Stimulated activated CD8-positive, alpha-beta memory T cell treated with anti-CD3 and anti-CD28 coated beads, Interleukin-7, amount 100 ng/mL, for 4 hours (primary cell): ENCODE measurements at regions not wholly inside any gene's neighbourhood (a gene's known extent, or its start where the extent isn't known, plus 50 kb on each side); places are given as distances from the start of the nearest gene placed in this dataset.
"Not testable (repeated sequence)": the region's sequence is repeated elsewhere in the genome, so short reads cannot be mapped to it uniquely, and the experiment has no call there.

ENCODE experiments used
- DNase-seq, 2 donors: peaks; one replicate each; pipeline ENCODE4 v3.0.0-alpha.2; 2020; ENCODE audit warnings: low read depth in 2 of 2

DNA sequence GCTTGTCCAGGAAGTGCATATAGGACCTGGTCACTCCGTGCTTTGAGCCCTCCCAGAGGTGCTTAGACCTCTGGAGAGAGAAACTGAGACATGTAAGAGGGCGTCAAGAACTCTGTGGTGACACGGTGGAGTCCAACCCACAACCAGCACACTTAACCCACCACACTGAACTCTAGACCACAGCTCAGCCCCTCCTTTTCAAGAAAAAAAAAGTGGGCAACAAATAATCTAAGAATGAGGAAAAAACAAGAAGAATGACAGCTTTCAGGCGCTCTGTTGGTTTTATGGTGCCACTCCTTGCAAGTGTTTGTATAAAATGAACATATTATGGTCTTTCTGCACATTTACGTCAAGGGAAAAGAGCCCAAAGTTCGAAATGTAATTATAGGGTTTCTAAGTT lies 50.2 kb upstream of the SNAPC3 start:
- DNase-seq: no peak

DNA sequence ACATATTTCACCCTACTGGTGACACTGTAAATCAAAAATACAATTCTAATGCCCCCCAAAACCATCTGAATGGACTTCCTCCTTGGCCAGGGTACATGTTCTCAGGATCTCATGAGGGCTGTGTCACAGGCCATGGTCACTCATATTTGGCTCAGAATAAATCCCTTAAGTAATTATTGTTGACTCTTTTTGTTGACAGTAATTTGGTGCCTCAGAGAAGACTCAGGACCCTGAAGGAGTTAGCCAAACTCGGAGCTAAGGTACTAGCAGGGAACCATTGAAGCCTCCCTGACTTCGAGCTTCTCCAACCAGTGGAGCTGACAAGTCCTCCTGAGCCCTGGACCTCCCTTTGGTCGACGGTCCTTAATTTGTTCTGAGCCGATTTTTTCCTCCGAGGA lies 51.2 kb upstream of the SNAPC3 start:
- DNase-seq: no peak

DNA sequence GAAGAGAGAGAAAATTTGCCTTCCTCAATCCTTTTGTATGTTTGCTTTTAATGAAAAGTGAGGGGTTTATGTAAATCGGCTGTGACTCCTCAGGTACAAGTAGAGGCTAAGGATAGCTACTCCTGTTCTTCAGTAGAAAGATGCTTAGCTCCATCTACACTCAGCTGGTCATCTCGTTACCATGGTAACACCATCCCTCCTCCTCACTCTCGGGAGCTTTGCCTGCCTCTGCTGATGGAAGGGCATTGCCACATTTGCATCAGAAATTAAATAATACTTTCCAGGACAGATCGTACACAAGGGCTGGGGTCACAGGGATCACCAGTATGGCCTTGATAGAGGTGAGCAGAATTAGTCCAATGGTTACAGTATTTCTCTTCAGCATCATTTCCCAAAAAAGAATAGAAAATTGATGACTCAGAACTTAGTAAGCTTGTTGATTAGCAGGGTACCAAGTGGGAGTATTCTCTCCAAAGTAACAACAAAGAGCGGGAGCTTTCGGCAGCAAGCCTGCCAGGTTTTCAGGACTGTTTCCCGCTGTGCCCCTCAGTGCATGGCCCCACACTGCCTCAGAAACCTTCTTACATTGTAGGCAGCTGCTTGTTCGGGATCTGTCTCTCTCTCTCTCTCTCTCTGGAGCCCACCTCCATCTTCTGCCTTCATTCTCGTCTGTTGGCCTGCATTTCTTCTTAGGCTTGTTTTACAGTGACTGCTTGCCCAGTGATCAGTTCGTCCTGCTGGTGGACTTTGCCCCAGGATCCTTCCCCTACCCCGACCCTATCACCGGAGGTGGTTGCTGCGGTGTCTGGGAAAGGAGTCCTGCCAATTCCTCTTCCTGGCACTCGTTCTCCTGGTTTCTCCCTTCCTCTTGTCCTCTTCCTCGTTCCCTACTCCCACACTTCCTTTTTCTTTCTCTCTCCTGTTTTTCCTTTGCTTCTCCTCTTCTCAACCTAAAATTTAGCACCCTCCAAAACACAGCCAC lies 51.9 kb upstream of the SNAPC3 start:
- DNase-seq: no peak

DNA sequence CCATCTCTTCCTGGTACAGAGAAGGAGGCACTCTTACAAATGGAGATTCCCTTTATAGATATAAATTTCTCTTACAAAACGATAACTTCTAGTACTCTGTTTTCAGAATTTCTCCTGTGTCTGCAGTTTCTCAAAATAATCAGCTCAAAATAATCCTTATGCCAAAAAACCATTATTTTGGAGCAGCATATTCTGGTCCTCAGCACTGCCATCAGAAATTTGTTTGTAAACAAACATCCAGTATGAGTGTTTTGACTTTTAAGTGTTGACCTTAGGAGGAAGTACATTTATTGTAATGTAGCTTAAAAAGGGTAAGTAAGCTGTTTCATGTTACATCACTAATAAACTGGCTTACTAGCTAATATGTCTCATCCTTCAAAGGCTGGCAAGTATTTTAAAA lies 52.8 kb upstream of the SNAPC3 start:
- no peak for DNase-seq

DNA sequence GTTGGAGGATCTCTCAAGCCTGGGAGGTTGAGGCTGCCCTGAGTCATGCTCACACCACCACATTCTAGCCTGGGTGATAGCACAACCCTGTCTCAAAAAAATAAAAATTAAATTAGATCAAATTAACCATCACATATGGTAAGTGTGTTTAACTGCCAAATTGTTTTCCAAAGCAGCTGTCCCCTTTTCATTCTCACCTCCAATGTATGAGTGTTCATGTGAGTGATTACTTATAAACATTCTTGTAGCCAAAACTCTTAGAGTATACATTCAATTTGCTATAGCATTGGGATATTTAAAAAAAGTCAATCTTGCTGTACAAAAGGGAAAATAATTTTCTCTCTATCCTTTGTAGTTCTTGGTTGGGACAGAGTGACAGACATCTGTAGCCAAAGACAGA lies 53.4 kb upstream of the SNAPC3 start:
- no peak for DNase-seq

DNA sequence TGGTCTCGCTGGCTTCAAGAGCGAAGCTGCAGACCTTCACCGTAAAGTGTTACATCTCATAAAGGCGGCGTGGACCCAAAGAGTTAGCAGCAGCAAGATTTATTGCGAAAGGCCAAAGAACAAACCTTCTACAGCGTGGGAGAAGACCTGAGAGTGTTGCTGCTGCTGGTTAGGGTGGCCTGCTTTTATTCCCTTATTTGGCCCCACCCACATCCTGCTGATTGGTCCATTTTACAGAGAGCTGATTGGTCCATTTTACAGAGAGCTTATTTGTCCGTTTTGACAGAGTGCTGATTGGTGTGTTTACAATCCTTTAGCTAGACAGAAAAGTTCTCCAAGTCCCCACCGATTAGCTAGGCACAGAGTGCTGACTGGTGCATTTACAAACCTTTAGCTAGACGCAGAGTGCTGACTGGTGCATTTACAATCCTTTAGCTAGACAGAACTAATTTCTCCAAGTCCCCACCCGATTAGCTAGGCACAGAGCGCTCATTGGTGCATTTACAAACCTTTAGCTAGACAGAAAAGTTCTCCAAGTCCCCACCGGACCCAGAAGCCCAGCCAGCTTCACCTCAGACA lies 57.6 kb upstream of the SNAPC3 start:
- not testable (repeated sequence) for DNase-seq

DNA sequence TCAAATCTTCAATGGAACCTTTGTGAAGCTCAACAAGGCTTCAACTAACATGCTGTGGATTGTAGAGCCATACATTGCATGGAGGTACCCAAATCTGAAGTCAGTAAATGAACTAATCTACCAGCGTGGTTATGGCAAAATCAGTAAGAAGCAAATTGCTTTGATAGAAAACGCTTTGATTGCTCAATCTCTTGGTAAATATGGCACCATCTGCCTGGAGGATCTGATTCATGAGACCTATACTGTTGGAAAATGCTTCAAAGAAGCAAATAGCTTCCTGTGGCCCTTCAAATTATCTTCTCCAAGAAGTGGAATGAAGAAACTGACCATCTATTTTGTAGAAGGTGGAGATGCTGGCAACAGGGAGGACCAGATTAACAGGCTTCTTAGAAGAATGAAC lies 54.7 kb upstream of the TTC39B start:
- no peak for DNase-seq

DNA sequence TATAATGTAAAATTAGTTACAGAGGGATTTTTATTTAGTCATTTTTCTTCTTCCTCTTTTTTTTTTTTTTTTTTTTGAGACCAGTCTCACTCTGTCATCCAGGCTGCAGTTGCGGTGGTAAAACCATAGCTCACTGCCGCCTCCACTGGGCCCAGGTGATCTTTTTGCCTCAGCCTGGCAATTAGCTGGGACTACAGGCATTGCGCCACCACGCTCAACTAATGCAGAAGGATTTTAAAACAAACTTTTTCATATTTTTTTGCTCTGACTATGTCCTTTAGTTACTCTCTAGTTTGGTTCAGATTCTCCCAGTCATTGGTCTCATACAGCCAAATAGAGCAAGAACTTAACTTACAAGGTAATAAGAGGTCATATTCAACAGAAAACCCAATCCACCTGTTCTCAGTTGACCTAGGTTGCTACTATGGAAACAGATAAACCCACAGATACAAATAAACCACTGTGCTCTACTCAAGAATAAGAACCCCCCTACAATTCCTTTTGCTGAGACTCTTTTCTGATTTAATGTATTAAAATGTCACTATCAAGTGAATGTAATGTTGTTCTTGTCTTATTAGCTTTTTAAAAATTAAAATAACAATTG lies 50.1 kb upstream of the TTC39B start:
- peak; percentile 6 to 7 for DNase-seq
